Progenitor cell of endocrine pancreas (in vitro differentiated cells): ENCODE measurements at regions not wholly inside any gene's neighbourhood (a gene's known extent, or its start where the extent isn't known, plus 50 kb on each side); places are given as distances from the start of the nearest gene placed in this dataset.
"Not testable (repeated sequence)": the region's sequence is repeated elsewhere in the genome, so short reads cannot be mapped to it uniquely, and the experiment has no call there.

Experiments
- DNase-seq: peaks from one replicate; pipeline ENCODE4 v3.0.0; 2021; ENCODE audit warnings: low spot score; ENCODE audit not compliant: unreplicated experiment
- H3K27ac Mint-ChIP-seq: 2 replicates; pipeline ENCODE4 v1.8.0; 2021; ENCODE audit warnings: mild to moderate bottlenecking, moderate library complexity, mixed read lengths
- H3K27me3 Mint-ChIP-seq: 2 replicates; pipeline ENCODE4 v1.8.0; 2021; ENCODE audit warnings: mixed read lengths
- H3K36me3 Mint-ChIP-seq: 2 replicates; pipeline ENCODE4 v1.8.0; 2022; ENCODE audit warnings: mixed read lengths; ENCODE audit not compliant: insufficient read depth
- H3K4me1 Mint-ChIP-seq: 2 replicates; pipeline ENCODE4 v1.8.0; 2021; ENCODE audit warnings: low read depth, mixed read lengths
- H3K4me3 Mint-ChIP-seq: 2 replicates; pipeline ENCODE4 v1.8.0; 2021; ENCODE audit warnings: low read depth, mild to moderate bottlenecking, moderate library complexity, mixed read lengths
- H3K9me3 Mint-ChIP-seq: 2 replicates; pipeline ENCODE4 v1.8.0; 2021; ENCODE audit warnings: low read depth, mixed read lengths
- TF ChIP-seq, protein P1 (sequence below): fragments of 200-600 bp; sonication (generic); IDR thresholded peaks from one replicate; pipeline ENCODE4 v1.5.0; 2021; ENCODE audit warnings: antibody characterized with exemption, mild to moderate bottlenecking; ENCODE audit not compliant: unreplicated experiment

DNA sequence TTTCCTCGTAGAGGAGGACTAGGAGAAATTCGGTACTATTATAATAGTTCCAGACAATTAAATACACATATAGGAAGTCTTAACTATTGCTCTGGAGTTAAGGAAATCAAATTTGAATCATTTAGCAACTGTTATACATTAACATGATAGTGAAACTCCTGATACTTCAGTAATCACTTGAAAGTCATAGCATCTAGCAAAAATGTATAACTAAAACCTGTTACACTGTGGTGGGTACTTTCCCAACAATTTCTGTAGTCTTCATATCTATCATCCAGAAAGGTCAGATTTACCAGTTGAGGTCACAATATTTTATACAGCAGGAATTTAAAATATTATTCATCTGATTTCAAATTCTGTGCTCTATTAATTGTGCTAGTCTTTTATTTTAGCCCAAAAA is 669.6 kb upstream of the PCDH10 start:
- Mint-ChIP-seq H3K4me3 (no peak overlapping the region), H3K4me1 (no peaks in the 10 kb centered on the region), H3K27me3 (no peaks in the 10 kb centered on the region), H3K9me3 (no peaks in the 10 kb centered on the region), H3K27ac (no peak overlapping the region), H3K36me3 (no peaks in the 10 kb centered on the region)
- TF ChIP-seq, protein P1, sequence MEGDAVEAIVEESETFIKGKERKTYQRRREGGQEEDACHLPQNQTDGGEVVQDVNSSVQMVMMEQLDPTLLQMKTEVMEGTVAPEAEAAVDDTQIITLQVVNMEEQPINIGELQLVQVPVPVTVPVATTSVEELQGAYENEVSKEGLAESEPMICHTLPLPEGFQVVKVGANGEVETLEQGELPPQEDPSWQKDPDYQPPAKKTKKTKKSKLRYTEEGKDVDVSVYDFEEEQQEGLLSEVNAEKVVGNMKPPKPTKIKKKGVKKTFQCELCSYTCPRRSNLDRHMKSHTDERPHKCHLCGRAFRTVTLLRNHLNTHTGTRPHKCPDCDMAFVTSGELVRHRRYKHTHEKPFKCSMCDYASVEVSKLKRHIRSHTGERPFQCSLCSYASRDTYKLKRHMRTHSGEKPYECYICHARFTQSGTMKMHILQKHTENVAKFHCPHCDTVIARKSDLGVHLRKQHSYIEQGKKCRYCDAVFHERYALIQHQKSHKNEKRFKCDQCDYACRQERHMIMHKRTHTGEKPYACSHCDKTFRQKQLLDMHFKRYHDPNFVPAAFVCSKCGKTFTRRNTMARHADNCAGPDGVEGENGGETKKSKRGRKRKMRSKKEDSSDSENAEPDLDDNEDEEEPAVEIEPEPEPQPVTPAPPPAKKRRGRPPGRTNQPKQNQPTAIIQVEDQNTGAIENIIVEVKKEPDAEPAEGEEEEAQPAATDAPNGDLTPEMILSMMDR = no peak
- no peak for DNase-seq

DNA sequence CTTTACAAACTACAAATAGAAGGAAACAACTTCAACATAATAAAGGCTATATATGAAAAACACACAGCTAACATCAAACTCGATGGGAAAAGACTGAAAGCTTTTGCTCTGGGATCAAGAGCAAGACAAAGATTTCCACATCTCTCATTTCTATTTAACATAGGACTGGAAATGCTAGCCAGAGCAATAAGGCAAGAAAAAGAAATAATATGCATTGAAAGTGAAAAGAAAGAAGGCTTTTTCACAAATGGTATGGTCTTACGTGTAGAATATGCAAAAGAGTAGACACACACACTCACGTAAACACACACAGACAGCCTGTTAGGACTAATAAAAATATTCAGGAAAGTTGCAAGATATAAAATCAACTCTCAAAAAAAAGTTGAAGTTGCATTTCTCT is 660.5 kb upstream of the PCDH10 start:
- H3K36me3 Mint-ChIP-seq = no peaks in the 10 kb centered on the region
- TF ChIP-seq, protein P1 = no peak
- H3K4me3 Mint-ChIP-seq = no peak overlapping the region
- no peaks in the 10 kb centered on the region for H3K27me3 Mint-ChIP-seq
- DNase-seq = no peak
- no peaks in the 10 kb centered on the region for H3K4me1 Mint-ChIP-seq
- no peak overlapping the region for H3K27ac Mint-ChIP-seq
- peaks cover 14% of the 10 kb centered on the region for H3K9me3 Mint-ChIP-seq

DNA sequence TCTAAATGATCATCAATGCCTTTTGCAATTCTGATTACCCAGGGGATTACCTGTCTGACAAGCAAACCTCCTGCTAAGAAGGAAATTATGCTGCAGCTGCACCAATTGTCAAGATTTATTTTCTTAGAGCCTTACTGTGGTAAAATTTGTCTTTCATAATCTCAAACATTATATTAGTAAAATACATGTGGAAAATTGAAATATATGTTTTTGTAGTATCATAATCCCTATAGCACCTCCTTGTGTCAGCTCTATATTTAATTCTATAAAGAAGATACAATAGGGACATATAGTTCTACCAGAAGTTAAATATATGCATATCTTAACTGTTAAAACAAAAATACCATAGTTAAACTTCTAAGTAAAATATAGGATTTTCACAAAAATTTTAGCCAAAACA is 655.6 kb upstream of the PCDH10 start:
- TF ChIP-seq, protein P1 = no peak
- no peak for DNase-seq
- no peaks in the 10 kb centered on the region for H3K27me3 Mint-ChIP-seq
- no peak overlapping the region for H3K4me3 Mint-ChIP-seq
- no peaks in the 10 kb centered on the region for H3K36me3 Mint-ChIP-seq
- H3K4me1 Mint-ChIP-seq = no peaks in the 10 kb centered on the region
- no peak overlapping the region for H3K27ac Mint-ChIP-seq
- H3K9me3 Mint-ChIP-seq = peaks cover 4% of the 10 kb centered on the region

DNA sequence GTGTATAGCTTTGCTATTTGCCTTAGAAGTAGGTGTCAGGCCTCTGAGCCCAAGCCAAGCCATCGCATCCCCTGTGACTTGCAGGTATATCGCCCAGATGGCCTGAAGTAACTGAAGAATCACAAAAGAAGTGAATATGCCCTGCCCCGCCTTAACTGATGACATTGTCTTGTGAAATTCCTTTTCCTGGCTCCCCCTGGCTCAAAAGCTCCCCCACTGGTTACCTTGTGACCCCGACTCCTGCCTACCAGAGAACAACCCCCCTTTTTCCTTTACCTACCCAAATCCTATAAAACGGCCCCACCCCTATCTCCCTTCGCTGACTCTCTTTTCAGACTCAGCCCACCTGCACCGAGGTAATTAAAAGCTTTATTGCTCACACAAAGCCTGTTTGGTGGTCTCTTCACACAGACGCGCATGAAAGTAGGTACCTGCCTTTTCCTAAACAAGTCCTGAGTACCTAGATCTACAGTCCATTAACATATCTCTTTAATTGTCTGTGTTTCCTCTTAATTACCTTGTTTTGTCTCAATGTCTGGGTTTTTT is 653.8 kb upstream of the PCDH10 start:
- not testable (repeated sequence) for H3K27me3 Mint-ChIP-seq, H3K4me3 Mint-ChIP-seq, H3K36me3 Mint-ChIP-seq, H3K4me1 Mint-ChIP-seq, H3K27ac Mint-ChIP-seq, DNase-seq, H3K9me3 Mint-ChIP-seq

DNA sequence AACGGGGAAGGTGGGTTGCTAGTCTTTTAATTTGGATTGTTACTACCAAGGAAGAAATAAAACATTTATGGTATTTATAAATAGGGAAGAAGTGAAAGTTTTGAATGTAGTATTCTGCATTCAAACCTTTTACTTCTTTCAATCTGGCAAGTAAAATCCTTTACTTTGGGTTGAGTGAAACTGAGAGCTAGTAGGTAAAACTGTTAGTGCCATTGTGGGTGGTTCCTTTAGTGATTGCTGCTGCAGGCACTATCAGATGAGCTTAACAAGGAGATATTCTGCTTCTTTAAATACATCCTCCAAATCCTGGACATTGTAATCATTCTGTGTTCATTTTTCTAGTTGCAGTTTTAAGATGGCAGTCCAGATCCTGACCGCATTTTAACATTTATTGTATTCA is 650.9 kb upstream of the PCDH10 start:
- no peaks in the 10 kb centered on the region for H3K27me3 Mint-ChIP-seq
- no peak for DNase-seq
- H3K36me3 Mint-ChIP-seq = no peaks in the 10 kb centered on the region
- no peak overlapping the region for H3K27ac Mint-ChIP-seq
- TF ChIP-seq, protein P1 = no peak
- no peaks in the 10 kb centered on the region for H3K9me3 Mint-ChIP-seq
- no peak overlapping the region for H3K4me3 Mint-ChIP-seq
- no peaks in the 10 kb centered on the region for H3K4me1 Mint-ChIP-seq

DNA sequence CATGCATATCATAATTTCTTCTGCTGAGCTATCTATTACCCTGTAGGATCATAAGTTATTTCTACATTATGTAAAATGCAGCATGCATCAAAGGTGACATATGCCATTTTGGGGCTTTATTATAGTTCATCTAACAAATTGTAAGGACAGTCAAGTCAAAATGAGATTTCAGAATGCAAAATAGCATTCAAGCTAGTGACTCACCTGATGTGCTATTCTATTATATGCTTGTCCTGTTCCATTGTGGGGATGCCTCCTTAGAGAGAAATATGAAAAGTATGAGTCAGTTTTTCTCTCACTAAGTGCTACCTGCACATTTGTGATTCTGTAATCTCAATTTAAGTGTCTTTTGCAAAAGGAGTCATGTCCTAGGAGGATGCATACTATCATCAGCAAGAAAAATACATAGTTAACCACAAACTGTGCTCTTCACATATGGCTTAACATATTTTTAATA is 647.0 kb upstream of the PCDH10 start:
- Mint-ChIP-seq H3K36me3 (no peaks in the 10 kb centered on the region), H3K27me3 (no peaks in the 10 kb centered on the region), H3K4me3 (no peak overlapping the region), H3K9me3 (no peaks in the 10 kb centered on the region), H3K27ac (no peak overlapping the region), H3K4me1 (no peaks in the 10 kb centered on the region)
- TF ChIP-seq, protein P1 = no peak
- DNase-seq = no peak
